Kidney (tissue), 13 donors: ENCODE measurements at regions not wholly inside any gene's neighbourhood (a gene's known extent, or its start where the extent isn't known, plus 50 kb on each side); places are given as distances from the start of the nearest gene placed in this dataset.
A peak's percentile ranks its signal among the peaks of the same experiment; 100 is the strongest.

Experiments used
- DNase-seq, 5 donors: peaks; one replicate each; pipeline ENCODE4 v3.0.0-alpha.2; 2013 to 2020
- FAIRE-seq: peaks from 2 replicates; lab custom pipeline; 2012; peaks lifted over from hg19 to GRCh38; lab: Jason Lieb, UNC
- H3K27ac ChIP-seq, 2 donors: one replicate each; pipeline ENCODE4 v1.7.0; 2013; ENCODE audit warnings: low read depth in 2 of 2, low read length in 2 of 2, inconsistent platforms in 1 of 2
- H3K27me3 ChIP-seq: one replicate; pipeline ENCODE4 v1.7.1; 2013; ENCODE audit warnings: low read length, inconsistent platforms; ENCODE audit not compliant: control insufficient read depth, insufficient read depth
- H3K36me3 ChIP-seq, 3 donors: one replicate each; pipeline versions ENCODE4 v1.7.0 to v1.7.1; 2013; ENCODE audit warnings: low read length in 3 of 3, control low read depth in 1 of 3, inconsistent platforms in 1 of 3; ENCODE audit not compliant: insufficient read depth in 3 of 3, control insufficient read depth in 2 of 3
- H3K4me1 ChIP-seq, 3 donors: one replicate each; pipeline versions ENCODE4 v1.7.0 to v1.7.1; 2013; ENCODE audit warnings: low read length in 3 of 3, inconsistent platforms in 1 of 3, low read depth in 1 of 3; ENCODE audit not compliant: control insufficient read depth in 2 of 3, insufficient read depth in 2 of 3
- H3K4me3 ChIP-seq, 3 donors: one replicate each; pipeline versions ENCODE4 v1.7.0 to v1.8.1; 2013; ENCODE audit warnings: low read length in 3 of 3, control low read depth in 1 of 3, inconsistent platforms in 1 of 3
- H3K9ac ChIP-seq, 3 donors: one replicate each; pipeline versions ENCODE4 v1.7.0 to v1.7.1; 2013; ENCODE audit warnings: low read length in 3 of 3, control low read depth in 1 of 3, inconsistent platforms in 1 of 3
- H3K9me3 ChIP-seq, 3 donors: one replicate each; pipeline versions ENCODE4 v1.7.0 to v1.7.1; 2013; ENCODE audit warnings: low read length in 3 of 3, control low read depth in 1 of 3, inconsistent platforms in 1 of 3; ENCODE audit not compliant: control insufficient read depth in 2 of 3, insufficient read depth in 1 of 3
- CTCF ChIP-seq: IDR thresholded peaks from 3 replicates; pipeline ENCODE4 v1.5.1; 2012; ENCODE audit warnings: mild to moderate bottlenecking, moderate library complexity, borderline replicate concordance; ENCODE audit not compliant: insufficient read depth; ENCODE audit errors: extremely low read depth
- intact Hi-C: fragments of 100-400 bp; cut with DNase I; formaldehyde crosslinking; loops from one replicate; pipeline ENCODE4 v1.11.1; 2022
- donor health status: control.
- donor health status: control.
- donor health status: control.
- donor health status: control.
- donor health status: control.
- donor health status: DM: yes; HTN: yes; CAD: no.
- donor health status: Normal renal cell carcinoma (clear cell type).

- H3K36me3 ChIP-seq, result no peaks in the 10 kb centered on the region
- no peak for FAIRE-seq
- no peak overlapping the region for H3K27ac ChIP-seq
- no peaks in the 10 kb centered on the region for H3K9me3 ChIP-seq
- TF ChIP-seq CTCF, result no peak
- no peak for DNase-seq
- H3K9ac ChIP-seq, result no peak overlapping the region
- intact Hi-C loops, result no loop called here
- H3K4me3 ChIP-seq, result no peak overlapping the region
- H3K4me1 ChIP-seq, result no peaks in the 10 kb centered on the region
- peaks cover 3% of the 10 kb centered on the region for H3K27me3 ChIP-seq
Measured at GRCh38 chr18:78853341-78853740, 126.3 kb upstream of the SALL3 start.

- no peaks in the 10 kb centered on the region for H3K9me3 ChIP-seq
Measured at GRCh38 chr18:78855188-78855587, 124.4 kb upstream of the SALL3 start.

DNA sequence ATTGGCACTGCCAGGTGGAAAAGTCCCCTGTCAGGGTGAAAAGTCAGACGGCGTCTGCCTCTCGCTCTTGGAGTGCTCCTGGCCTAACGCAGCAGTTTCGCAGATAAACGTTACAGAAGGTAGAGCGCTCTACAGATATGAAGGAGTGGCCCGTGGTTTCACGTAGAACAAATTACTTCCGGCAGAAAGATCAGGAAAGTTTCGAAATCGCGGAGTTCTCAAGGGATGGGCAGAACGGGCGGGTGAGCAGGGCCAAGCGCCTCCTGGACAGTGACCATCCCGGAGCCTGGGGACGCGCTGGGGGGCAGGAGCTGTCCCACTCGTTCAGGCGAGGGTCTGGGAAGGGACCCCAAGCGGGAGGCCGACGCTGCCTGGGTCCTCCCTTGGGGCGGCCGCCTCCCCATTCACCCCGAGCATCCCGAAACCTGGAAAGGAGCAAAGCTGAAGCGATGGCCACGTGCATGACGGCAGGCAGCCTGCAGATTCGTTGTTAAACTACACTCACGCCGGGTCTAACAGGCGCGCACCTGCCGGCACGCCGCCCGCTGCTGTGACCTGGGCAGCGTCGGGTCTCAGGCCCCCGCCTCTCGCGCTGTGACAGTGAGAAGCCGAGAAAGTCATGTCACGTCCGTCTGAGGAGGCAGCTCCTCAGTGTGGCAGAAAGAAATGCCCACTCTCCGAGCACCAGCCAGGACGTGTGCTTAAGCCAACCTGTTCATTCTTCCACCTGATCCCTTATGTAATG, 122.9 kb upstream of the SALL3 start:
- Histone ChIP-seq H3K9me3 (no peaks in the 10 kb centered on the region), H3K36me3 (no peaks in the 10 kb centered on the region), H3K27ac (no peak overlapping the region), H3K4me1 (no peaks in the 10 kb centered on the region), H3K9ac (no peak overlapping the region), H3K27me3 (peaks cover 3% of the 10 kb centered on the region), H3K4me3 (no peak overlapping the region)
- DNase-seq, result peak in 1 of 5 donors; percentile 39
- FAIRE-seq, result no peak
- no peak for TF ChIP-seq CTCF
- intact Hi-C loops, result no loop called here

More at GRCh38 chr18:78855188-78855587, 124.4 kb upstream of the SALL3 start:
- FAIRE-seq, result no peak
- Histone ChIP-seq H3K36me3 (no peaks in the 10 kb centered on the region), H3K27ac (no peak overlapping the region), H3K4me3 (no peak overlapping the region), H3K9ac (no peak overlapping the region), H3K27me3 (peaks cover 3% of the 10 kb centered on the region), H3K4me1 (no peaks in the 10 kb centered on the region)
- no peak for TF ChIP-seq CTCF
- intact Hi-C loops, result no loop called here
- no peak for DNase-seq
